Trophoblast cell (in vitro differentiated cells and primary cell): ENCODE measurements at regions not wholly inside any gene's neighbourhood (a gene's known extent, or its start where the extent isn't known, plus 50 kb on each side); places are given as distances from the start of the nearest gene placed in this dataset.
"Not testable (repeated sequence)": the region's sequence is repeated elsewhere in the genome, so short reads cannot be mapped to it uniquely, and the experiment has no call there.

Source experiments
- DNase-seq, 2 donors: peaks; one replicate each; pipeline ENCODE4 v3.0.0-alpha.2; 2016
- H2AFZ ChIP-seq: 2 replicates; pipeline ENCODE4 v1.6.1; 2013; ENCODE audit warnings: low read length, moderate library complexity, mild to moderate bottlenecking; ENCODE audit not compliant: insufficient read depth, poor library complexity
- H2AK5ac ChIP-seq: 2 replicates; pipeline ENCODE4 v1.6.1; 2013; ENCODE audit warnings: mild to moderate bottlenecking, low read length
- H2BK120ac ChIP-seq: 2 replicates; pipeline ENCODE4 v1.6.1; 2013; ENCODE audit warnings: low read length, mild to moderate bottlenecking, moderate library complexity; ENCODE audit not compliant: insufficient read depth, poor library complexity
- H2BK12ac ChIP-seq: 2 replicates; pipeline ENCODE4 v1.6.1; 2013; ENCODE audit warnings: mild to moderate bottlenecking, low read length, moderate library complexity
- H2BK5ac ChIP-seq: 2 replicates; pipeline ENCODE4 v1.6.1; 2013; ENCODE audit warnings: low read length, low read depth, moderate library complexity, mild to moderate bottlenecking; ENCODE audit not compliant: poor library complexity
- H3K14ac ChIP-seq: 2 replicates; pipeline ENCODE4 v1.6.1; 2013; ENCODE audit warnings: mild to moderate bottlenecking, low read length
- H3K18ac ChIP-seq: 2 replicates; pipeline ENCODE4 v1.6.1; 2013; ENCODE audit warnings: mild to moderate bottlenecking, low read length
- H3K23ac ChIP-seq: 2 replicates; pipeline ENCODE4 v1.6.1; 2013; ENCODE audit warnings: low read length
- H3K27ac ChIP-seq: 2 replicates; pipeline ENCODE4 v1.5.1; 2013; ENCODE audit warnings: low read depth, mild to moderate bottlenecking, inconsistent platforms, low read length, moderate library complexity
- H3K27me3 ChIP-seq: 2 replicates; pipeline ENCODE4 v1.6.1; 2013; ENCODE audit warnings: inconsistent platforms, mild to moderate bottlenecking, low read length, moderate library complexity; ENCODE audit not compliant: insufficient read depth
- H3K36me3 ChIP-seq, 2 experiments: 1 replicate in 1 of 2; 2 replicates in 1 of 2; pipeline ENCODE4 v1.6.1; 2013; ENCODE audit warnings: low read length in 2 of 2, mild to moderate bottlenecking in 2 of 2, moderate library complexity in 1 of 2; ENCODE audit not compliant: insufficient read depth in 2 of 2, control insufficient read depth in 1 of 2
- H3K4ac ChIP-seq: 2 replicates; pipeline ENCODE4 v1.6.1; 2013; ENCODE audit warnings: low read depth, mild to moderate bottlenecking, low read length, moderate library complexity
- H3K4me1 ChIP-seq, 2 experiments: 1 replicate in 1 of 2; 2 replicates in 1 of 2; pipeline ENCODE4 v1.6.1; 2013; ENCODE audit warnings: low read length in 2 of 2, mild to moderate bottlenecking in 2 of 2, moderate library complexity in 1 of 2; ENCODE audit not compliant: insufficient read depth in 2 of 2, control insufficient read depth in 1 of 2
- H3K4me2 ChIP-seq: 2 replicates; pipeline ENCODE4 v1.6.1; 2013; ENCODE audit warnings: inconsistent platforms, mild to moderate bottlenecking, low read length, moderate library complexity
- H3K4me3 ChIP-seq: 2 replicates; pipeline ENCODE4 v1.5.1; 2013; ENCODE audit warnings: mild to moderate bottlenecking, low read depth, low read length, inconsistent platforms
- H3K79me1 ChIP-seq: one replicate; pipeline ENCODE4 v1.6.1; 2013; ENCODE audit warnings: low read length
- H3K79me2 ChIP-seq: 2 replicates; pipeline ENCODE4 v1.6.1; 2013; ENCODE audit warnings: low read length, mild to moderate bottlenecking; ENCODE audit not compliant: control insufficient read depth, insufficient read depth, poor library complexity
- H3K9ac ChIP-seq: 2 replicates; pipeline ENCODE4 v1.6.1; 2013; ENCODE audit warnings: mild to moderate bottlenecking, low read length
- H3K9me3 ChIP-seq: 2 replicates; pipeline ENCODE4 v1.6.1; 2013; ENCODE audit warnings: low read depth, mild to moderate bottlenecking, control low read depth, inconsistent platforms, low read length; ENCODE audit not compliant: insufficient read depth
- H4K12ac ChIP-seq: 2 replicates; pipeline ENCODE4 v1.6.1; 2013; ENCODE audit warnings: low read depth, mild to moderate bottlenecking, low read length, moderate library complexity
- H4K8ac ChIP-seq: 2 replicates; pipeline ENCODE4 v1.6.1; 2013; ENCODE audit warnings: low read depth, mild to moderate bottlenecking, low read length, moderate library complexity
- H4K91ac ChIP-seq: one replicate; pipeline ENCODE4 v1.6.1; 2013; ENCODE audit warnings: low read depth, mild to moderate bottlenecking, low read length, moderate library complexity
- WGBS: extraction: QIAGEN DNeasy Blood & Tissue Kit; methylation state at CpG from one replicate; pipeline ENCODE4 v1.1.7; 2013; ENCODE audit warnings: missing lambda C conversion rate; ENCODE audit not compliant: insufficient read length, insufficient coverage; ENCODE audit errors: extremely low coverage; 5-methylcytosine and 5-hydroxymethylcytosine counted together

DNA sequence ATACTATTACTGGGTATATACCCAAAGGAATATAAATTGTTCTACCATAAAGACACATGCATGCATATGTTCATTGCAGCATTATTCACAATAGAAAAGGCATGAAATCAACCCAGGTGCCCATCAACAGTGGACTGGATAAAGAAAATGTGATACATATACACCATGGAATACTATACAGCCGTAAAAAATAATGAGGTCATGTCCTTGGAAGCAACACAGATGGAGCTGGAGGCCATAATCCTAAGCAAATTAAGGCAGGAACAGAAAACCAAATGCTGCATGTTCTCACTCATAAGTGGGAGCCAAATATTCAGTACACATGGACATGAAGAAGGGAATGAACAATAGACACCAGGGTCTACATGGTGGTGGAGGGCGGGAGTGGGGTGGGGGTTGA, 241.9 kb upstream of the NFIA start:
- not testable (repeated sequence) for H2BK120ac ChIP-seq, H2BK5ac ChIP-seq, H3K79me1 ChIP-seq, H4K8ac ChIP-seq, H4K12ac ChIP-seq, H3K36me3 ChIP-seq, H3K14ac ChIP-seq, H3K27ac ChIP-seq, H3K23ac ChIP-seq, H2AK5ac ChIP-seq, H3K27me3 ChIP-seq, DNase-seq, H4K91ac ChIP-seq, H3K79me2 ChIP-seq, H3K18ac ChIP-seq, H2BK12ac ChIP-seq, H3K4me2 ChIP-seq, H3K9me3 ChIP-seq, H3K4me3 ChIP-seq, H3K9ac ChIP-seq, H3K4me1 ChIP-seq, H2AFZ ChIP-seq, H3K4ac ChIP-seq
- WGBS: no CpG with 5 or more reads among the region's 2 CpGs

DNA sequence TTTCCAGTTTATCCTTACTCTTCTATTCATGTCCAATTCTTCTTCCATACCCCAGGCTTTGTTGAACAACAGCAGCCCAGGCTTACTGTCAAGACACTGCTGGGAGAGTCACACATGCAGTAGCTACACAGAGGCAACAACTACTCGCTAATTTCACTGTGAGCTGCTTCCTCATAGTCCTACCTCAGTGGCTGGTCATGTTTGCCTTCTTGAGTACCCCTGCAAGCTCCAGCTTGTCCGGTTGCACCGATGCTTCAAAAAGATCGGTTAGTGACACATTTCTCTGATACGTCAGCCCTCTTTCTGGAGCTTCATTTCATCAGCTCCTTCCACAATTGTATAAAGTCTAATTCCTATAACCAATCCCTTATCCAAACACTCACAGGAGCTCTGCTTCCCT, 246.7 kb upstream of the NFIA start:
- no peak overlapping the region for H3K9ac ChIP-seq
- no peak overlapping the region for H3K4me3 ChIP-seq
- no peak overlapping the region for H4K12ac ChIP-seq
- H2BK5ac ChIP-seq: no peak overlapping the region
- no peaks in the 10 kb centered on the region for H3K79me2 ChIP-seq
- no peak overlapping the region for H3K14ac ChIP-seq
- H2BK12ac ChIP-seq: no peak overlapping the region
- H4K91ac ChIP-seq: no peak overlapping the region
- no peak overlapping the region for H3K4ac ChIP-seq
- H3K79me1 ChIP-seq: no peaks in the 10 kb centered on the region
- no peak overlapping the region for H3K18ac ChIP-seq
- DNase-seq: no peak
- H3K4me2 ChIP-seq: no peak overlapping the region
- WGBS: no CpG with 5 or more reads among the region's 5 CpGs
- no peak overlapping the region for H3K23ac ChIP-seq
- H2AK5ac ChIP-seq: no peak overlapping the region
- no peak overlapping the region for H3K27ac ChIP-seq
- no peak overlapping the region for H4K8ac ChIP-seq
- H3K9me3 ChIP-seq: no peaks in the 10 kb centered on the region
- H3K27me3 ChIP-seq: no peaks in the 10 kb centered on the region
- H2AFZ ChIP-seq: no peak overlapping the region
- no peak overlapping the region for H2BK120ac ChIP-seq
- no peaks in the 10 kb centered on the region for H3K4me1 ChIP-seq
- no peaks in the 10 kb centered on the region for H3K36me3 ChIP-seq

DNA sequence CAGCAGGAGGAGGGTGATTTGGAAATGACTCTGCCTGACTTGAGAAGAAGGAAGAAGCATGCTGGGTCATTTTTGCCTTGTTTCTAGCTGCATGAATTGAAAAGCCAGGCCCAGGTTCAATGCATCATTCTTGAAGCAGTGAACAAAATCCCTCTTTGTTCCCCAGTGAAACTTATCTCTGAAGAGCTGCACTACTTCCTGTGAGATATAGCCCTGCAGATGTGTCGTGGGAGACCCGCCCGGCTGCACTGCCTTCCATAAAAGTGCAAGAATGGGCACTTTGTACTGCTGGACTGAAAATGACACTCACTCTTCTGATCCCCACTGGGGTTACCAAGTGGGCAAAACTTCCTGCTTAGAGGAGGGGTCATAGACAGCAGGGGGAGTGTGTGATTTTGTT, 249.2 kb upstream of the NFIA start:
- Histone ChIP-seq H3K4me2 (no peak overlapping the region), H3K18ac (no peak overlapping the region), H4K8ac (no peak overlapping the region), H3K9me3 (no peaks in the 10 kb centered on the region), H3K4me3 (no peak overlapping the region), H2BK5ac (no peak overlapping the region), H2AK5ac (no peak overlapping the region), H2AFZ (no peak overlapping the region), H3K23ac (no peak overlapping the region), H3K4ac (no peak overlapping the region), H4K12ac (no peak overlapping the region), H4K91ac (no peak overlapping the region), H3K27ac (no peak overlapping the region), H3K14ac (no peak overlapping the region), H3K79me1 (no peaks in the 10 kb centered on the region), H3K79me2 (no peaks in the 10 kb centered on the region), H3K4me1 (no peaks in the 10 kb centered on the region), H3K9ac (no peak overlapping the region), H3K27me3 (no peaks in the 10 kb centered on the region), H2BK120ac (no peak overlapping the region), H3K36me3 (no peaks in the 10 kb centered on the region), H2BK12ac (no peak overlapping the region)
- no CpG with 5 or more reads among the region's 3 CpGs for WGBS
- no peak for DNase-seq

DNA sequence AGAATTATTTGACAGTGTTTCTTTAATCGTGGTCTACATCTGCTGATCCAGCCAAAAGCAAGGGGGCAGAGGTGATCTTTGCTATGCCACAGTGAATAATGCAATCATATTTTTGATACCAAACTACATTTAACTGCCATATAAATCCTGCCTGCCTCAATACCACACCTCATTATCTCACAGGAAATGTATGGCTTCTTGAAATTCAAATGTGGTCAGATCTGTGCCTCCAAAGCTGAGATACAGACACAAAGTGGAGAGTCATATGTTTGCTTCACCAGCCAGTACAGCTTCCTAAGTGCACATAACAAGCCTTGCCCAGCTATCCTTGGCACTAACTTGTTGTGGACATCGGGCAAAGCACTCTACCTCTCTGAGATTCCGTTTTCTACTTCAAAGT, 250.0 kb upstream of the NFIA start:
- no peak overlapping the region for H2AFZ ChIP-seq
- H3K9me3 ChIP-seq: no peaks in the 10 kb centered on the region
- no CpG with 5 or more reads among the region's 3 CpGs for WGBS
- H3K4ac ChIP-seq: no peak overlapping the region
- H3K14ac ChIP-seq: no peak overlapping the region
- no peak overlapping the region for H2BK120ac ChIP-seq
- no peaks in the 10 kb centered on the region for H3K79me2 ChIP-seq
- H2AK5ac ChIP-seq: no peak overlapping the region
- no peaks in the 10 kb centered on the region for H3K79me1 ChIP-seq
- H3K27ac ChIP-seq: no peak overlapping the region
- no peaks in the 10 kb centered on the region for H3K27me3 ChIP-seq
- H2BK5ac ChIP-seq: no peak overlapping the region
- no peak overlapping the region for H4K12ac ChIP-seq
- H3K4me2 ChIP-seq: no peak overlapping the region
- H3K4me3 ChIP-seq: no peak overlapping the region
- H2BK12ac ChIP-seq: no peak overlapping the region
- no peak overlapping the region for H3K23ac ChIP-seq
- no peaks in the 10 kb centered on the region for H3K4me1 ChIP-seq
- H4K8ac ChIP-seq: no peak overlapping the region
- H3K36me3 ChIP-seq: no peaks in the 10 kb centered on the region
- DNase-seq: no peak
- H3K18ac ChIP-seq: no peak overlapping the region
- no peak overlapping the region for H4K91ac ChIP-seq
- no peak overlapping the region for H3K9ac ChIP-seq
